Endodermal cell (in vitro differentiated cells): ENCODE measurements at regions not wholly inside any gene's neighbourhood (a gene's known extent, or its start where the extent isn't known, plus 50 kb on each side); places are given as distances from the start of the nearest gene placed in this dataset.

Experiments
- DNase-seq: peaks from one replicate; pipeline ENCODE4 v3.0.0-alpha.2; 2017
- H3K27ac ChIP-seq: 2 replicates; pipeline ENCODE4 v1.5.1; 2013; ENCODE audit warnings: mild to moderate bottlenecking, low read depth, low read length, moderate library complexity
- H3K27me3 ChIP-seq: 2 replicates; pipeline ENCODE4 v1.6.1; 2013; ENCODE audit warnings: mild to moderate bottlenecking, low read length, moderate library complexity; ENCODE audit not compliant: insufficient read depth, control insufficient read depth, poor library complexity, severe bottlenecking
- H3K36me3 ChIP-seq: 2 replicates; pipeline ENCODE4 v1.7.0; 2013; ENCODE audit warnings: mild to moderate bottlenecking, low read length, moderate library complexity; ENCODE audit not compliant: control insufficient read depth, insufficient read depth
- H3K4me1 ChIP-seq: one replicate; pipeline ENCODE4 v1.7.0; 2013; ENCODE audit warnings: low read length; ENCODE audit not compliant: control insufficient read depth, insufficient read depth
- H3K4me3 ChIP-seq: 2 replicates; pipeline ENCODE4 v1.5.1; 2013; ENCODE audit warnings: mild to moderate bottlenecking, low read length, moderate library complexity
- H3K9ac ChIP-seq: 2 replicates; pipeline ENCODE4 v1.6.1; 2013; ENCODE audit warnings: mild to moderate bottlenecking, low read length, moderate library complexity; ENCODE audit not compliant: poor library complexity, severe bottlenecking; ENCODE audit errors: extremely low read depth
- H3K9me3 ChIP-seq: 2 replicates; pipeline ENCODE4 v1.6.1; 2013; ENCODE audit warnings: mild to moderate bottlenecking, low read length, moderate library complexity; ENCODE audit not compliant: control insufficient read depth
- H3K27ac Mint-ChIP-seq: 2 replicates; pipeline ENCODE4 v1.8.0; 2020; ENCODE audit warnings: mixed read lengths
- H3K27me3 Mint-ChIP-seq: 2 replicates; pipeline ENCODE4 v1.8.0; 2021; ENCODE audit warnings: mild to moderate bottlenecking, mixed read lengths; ENCODE audit not compliant: insufficient read depth
- H3K36me3 Mint-ChIP-seq: 2 replicates; pipeline ENCODE4 v1.8.0; 2020; ENCODE audit warnings: low read depth, mixed read lengths
- H3K4me1 Mint-ChIP-seq: 2 replicates; pipeline ENCODE4 v1.8.0; 2020; ENCODE audit warnings: mixed read lengths
- H3K4me3 Mint-ChIP-seq: 2 replicates; pipeline ENCODE4 v1.8.0; 2020; ENCODE audit warnings: mild to moderate bottlenecking, moderate library complexity, mixed read lengths
- H3K9me3 Mint-ChIP-seq: 2 replicates; pipeline ENCODE4 v1.8.0; 2020; ENCODE audit warnings: mild to moderate bottlenecking, mixed read lengths
- CTCF ChIP-seq: fragments of 200-600 bp; sonication (generic); conservative IDR thresholded peaks from 2 replicates; pipeline ENCODE4 v1.5.0; 2021; ENCODE audit warnings: antibody characterized with exemption, mild to moderate bottlenecking
- WGBS, 2 experiments: methylation state at CpG; one replicate each; pipeline versions ENCODE4 v1.1.5 to v1.1.7; 2013; ENCODE audit warnings: missing lambda C conversion rate in 2 of 2, mixed read lengths in 1 of 2; ENCODE audit not compliant: insufficient coverage in 1 of 2, insufficient read length in 1 of 2; 5-methylcytosine and 5-hydroxymethylcytosine counted together

- no peaks in the 10 kb centered on the region for H3K9me3 Mint-ChIP-seq
- H3K4me3 ChIP-seq, result no peak overlapping the region
- H3K9ac ChIP-seq, result no peak overlapping the region
- 88% methylated on average over 7 to 15 of the region's 15 CpGs for WGBS, 2 experiments
- H3K4me1 Mint-ChIP-seq, result peaks cover 25% of the 10 kb centered on the region
- DNase-seq, result peak; percentile 72
- peaks cover 11% of the 10 kb centered on the region for H3K36me3 ChIP-seq
- H3K9me3 ChIP-seq, result no peaks in the 10 kb centered on the region
- no peaks in the 10 kb centered on the region for H3K27me3 ChIP-seq
- H3K4me1 ChIP-seq, result peaks cover 8% of the 10 kb centered on the region
- no peaks in the 10 kb centered on the region for H3K27me3 Mint-ChIP-seq
- H3K27ac ChIP-seq, result no peak overlapping the region
- no peak overlapping the region for H3K4me3 Mint-ChIP-seq
- H3K27ac Mint-ChIP-seq, result no peak overlapping the region
- TF ChIP-seq CTCF, result no peak
- H3K36me3 Mint-ChIP-seq, result peaks cover 17% of the 10 kb centered on the region
Measured at GRCh38 chr17:77311371-77311981, 170.7 kb downstream of the SEC14L1 start.

- Histone ChIP-seq H3K9ac (no peak overlapping the region), H3K4me1 (peaks cover 1% of the 10 kb centered on the region), H3K4me3 (no peak overlapping the region), H3K9me3 (no peaks in the 10 kb centered on the region), H3K27ac (no peak overlapping the region), H3K27me3 (no peaks in the 10 kb centered on the region), H3K36me3 (peaks cover 11% of the 10 kb centered on the region)
- Mint-ChIP-seq H3K4me1 (peaks cover 18% of the 10 kb centered on the region), H3K9me3 (no peaks in the 10 kb centered on the region), H3K27me3 (no peaks in the 10 kb centered on the region), H3K4me3 (no peak overlapping the region), H3K27ac (no peak overlapping the region), H3K36me3 (peaks cover 15% of the 10 kb centered on the region)
- peak; percentile 37 for DNase-seq
- TF ChIP-seq CTCF, result no peak
- 89 to 90% methylated on average over 15 to 18 of the region's 18 CpGs for WGBS, 2 experiments
Measured at GRCh38 chr17:77312061-77312701, 171.4 kb downstream of the SEC14L1 start.

- Histone ChIP-seq H3K9me3 (no peaks in the 10 kb centered on the region), H3K27me3 (no peaks in the 10 kb centered on the region), H3K4me3 (no peak overlapping the region), H3K4me1 (no peaks in the 10 kb centered on the region), H3K36me3 (peaks cover 8% of the 10 kb centered on the region), H3K9ac (no peak overlapping the region), H3K27ac (no peak overlapping the region)
- no peak for TF ChIP-seq CTCF
- Mint-ChIP-seq H3K27me3 (no peaks in the 10 kb centered on the region), H3K9me3 (no peaks in the 10 kb centered on the region), H3K36me3 (peaks cover 10% of the 10 kb centered on the region), H3K4me1 (peaks cover 13% of the 10 kb centered on the region), H3K27ac (no peak overlapping the region), H3K4me3 (no peak overlapping the region)
- DNase-seq, result no peak
- WGBS, 2 experiments, result 93 to 95% methylated on average over 21 to 23 of the region's 23 CpGs
Measured at GRCh38 chr17:77312786-77313599, 172.2 kb downstream of the SEC14L1 start.
